HG02981 (cell line): ENCODE measurements at regions not wholly inside any gene's neighbourhood (a gene's known extent, or its start where the extent isn't known, plus 50 kb on each side); places are given as distances from the start of the nearest gene placed in this dataset.
"Not testable (repeated sequence)": the region's sequence is repeated elsewhere in the genome, so short reads cannot be mapped to it uniquely, and the experiment has no call there.

Source experiments
- ATAC-seq: cut with Tn5 transposase; IDR thresholded peaks from one replicate; pipeline ENCODE4 v1.9.1; 2021; ENCODE audit warnings: mild to moderate bottlenecking, moderate library complexity; ENCODE audit not compliant: unreplicated experiment

- no peak for ATAC-seq
Measured at GRCh38 chr10:80741278-80741677, 203.6 kb downstream of the SH2D4B start.

DNA sequence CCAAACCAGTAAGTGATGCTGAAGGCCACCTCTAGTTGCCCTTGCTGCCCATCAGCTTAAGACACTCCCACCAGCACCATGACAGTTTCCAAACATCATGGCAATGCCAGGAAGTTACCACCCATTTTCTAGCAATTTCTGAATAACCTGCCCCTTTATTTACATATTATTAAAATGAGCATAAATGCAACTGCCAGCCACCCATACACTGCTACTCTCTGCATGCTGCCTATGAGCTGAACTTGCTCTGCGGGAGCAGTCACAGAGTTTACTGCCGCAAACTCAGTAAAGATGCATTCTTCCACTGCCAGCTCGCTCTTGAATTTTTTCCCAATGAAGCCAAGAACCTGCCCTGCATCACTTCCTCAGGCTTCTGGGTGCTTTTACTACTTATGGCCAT is 212.6 kb downstream of the SH2D4B start:
- ATAC-seq, result no peak

- no peak for ATAC-seq
Measured at GRCh38 chr10:80751940-80752339, 214.2 kb downstream of the SH2D4B start.

- no peak for ATAC-seq
Measured at GRCh38 chr10:80753612-80754011, 215.9 kb downstream of the SH2D4B start.

GRCh38 chr10:80755893-80756292 is 218.2 kb downstream of the SH2D4B start:
- ATAC-seq, result no peak

GRCh38 chr10:80759693-80760092 is 222.0 kb downstream of the SH2D4B start:
- no peak for ATAC-seq

GRCh38 chr10:80760914-80761371 is 223.2 kb downstream of the SH2D4B start:
- ATAC-seq, result no peak

DNA sequence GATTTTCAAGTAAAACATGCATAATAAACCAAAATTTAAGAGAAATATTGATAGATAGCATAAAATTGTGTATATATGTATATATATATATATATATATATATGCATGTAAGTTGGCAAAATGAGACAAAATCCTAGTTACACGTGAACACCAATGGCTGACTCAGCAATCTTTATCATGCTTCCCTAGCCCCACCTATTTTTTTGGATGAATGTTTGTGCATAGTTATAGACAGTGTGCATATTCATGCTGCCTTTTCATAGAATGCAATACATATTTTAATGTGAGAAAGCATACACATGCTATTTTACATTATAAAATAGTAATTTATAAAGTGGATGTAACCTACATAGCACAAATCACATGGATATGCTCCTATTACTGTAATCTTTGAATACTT is 230.3 kb downstream of the SH2D4B start:
- ATAC-seq, result no peak

DNA sequence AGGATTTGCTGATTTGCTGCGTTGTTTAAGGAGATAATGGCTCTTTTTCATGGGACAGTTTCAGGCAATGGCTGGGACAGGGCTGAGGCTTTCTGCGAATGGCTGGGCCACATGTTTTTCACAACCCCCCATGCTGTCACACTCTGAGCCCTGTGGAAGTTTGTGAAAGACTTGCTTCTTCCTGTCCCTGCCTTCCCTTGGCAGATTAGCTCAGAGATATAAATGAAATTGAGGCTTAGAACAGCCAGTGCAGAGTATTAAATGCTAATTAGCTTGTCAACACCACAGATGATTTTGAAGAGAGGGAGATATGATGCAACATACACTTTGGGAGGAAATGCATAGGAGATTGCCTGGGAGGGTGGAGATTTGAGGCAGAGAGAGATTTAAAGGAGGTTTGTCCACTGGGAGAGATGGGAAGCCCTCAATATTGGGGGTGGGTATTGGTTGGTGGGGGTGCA is 232.0 kb downstream of the SH2D4B start:
- ATAC-seq, result no peak

- ATAC-seq, result no peak
Measured at GRCh38 chr10:80770239-80770638, 232.5 kb downstream of the SH2D4B start.

DNA sequence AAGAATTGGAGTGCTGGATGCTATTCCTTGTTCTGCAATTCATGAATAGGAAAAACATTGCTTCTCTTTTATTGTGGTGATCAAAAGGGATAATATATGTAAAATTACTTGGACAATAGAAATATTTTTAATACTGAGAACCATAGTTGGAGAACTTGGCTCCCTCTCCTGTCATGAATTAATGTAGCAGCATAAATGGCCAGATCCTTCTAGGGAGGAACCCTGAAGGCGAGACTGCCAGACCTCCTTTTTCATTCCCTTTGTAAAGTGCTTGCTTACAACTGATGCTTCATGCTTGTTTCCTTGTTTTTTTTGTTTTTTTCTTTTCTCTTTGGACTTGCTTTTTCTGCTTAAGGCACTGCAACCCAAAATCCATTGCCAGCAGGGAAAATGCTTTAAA is 233.6 kb downstream of the SH2D4B start:
- no peak for ATAC-seq

- no peak for ATAC-seq
Measured at GRCh38 chr10:80771902-80772555, 234.3 kb downstream of the SH2D4B start.

- ATAC-seq, result no peak
Measured at GRCh38 chr10:80772596-80772995, 234.9 kb downstream of the SH2D4B start.

GRCh38 chr10:80784695-80785094 is 247.0 kb downstream of the SH2D4B start:
- no peak for ATAC-seq

GRCh38 chr10:80786322-80786721 is 248.6 kb downstream of the SH2D4B start:
- no peak for ATAC-seq

DNA sequence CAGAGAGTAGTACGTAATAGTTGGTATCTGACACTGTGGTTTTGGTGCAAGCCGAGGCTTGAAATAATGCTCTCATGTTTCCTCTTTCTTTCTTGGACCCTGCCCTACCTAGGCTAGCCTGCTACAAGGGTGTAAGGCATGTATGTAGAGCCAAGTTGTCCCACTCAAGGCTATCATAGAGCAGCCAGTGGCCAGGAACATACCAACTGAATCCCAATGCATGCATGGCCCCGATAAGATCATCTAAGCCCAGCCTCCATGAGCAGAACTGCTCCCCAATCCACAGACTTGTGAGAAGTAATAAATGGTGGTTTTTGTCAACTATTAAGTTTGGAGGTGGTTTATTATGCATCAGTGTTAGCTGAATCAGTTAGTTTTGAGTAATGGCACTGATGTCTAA is 250.2 kb downstream of the SH2D4B start:
- ATAC-seq, result no peak

DNA sequence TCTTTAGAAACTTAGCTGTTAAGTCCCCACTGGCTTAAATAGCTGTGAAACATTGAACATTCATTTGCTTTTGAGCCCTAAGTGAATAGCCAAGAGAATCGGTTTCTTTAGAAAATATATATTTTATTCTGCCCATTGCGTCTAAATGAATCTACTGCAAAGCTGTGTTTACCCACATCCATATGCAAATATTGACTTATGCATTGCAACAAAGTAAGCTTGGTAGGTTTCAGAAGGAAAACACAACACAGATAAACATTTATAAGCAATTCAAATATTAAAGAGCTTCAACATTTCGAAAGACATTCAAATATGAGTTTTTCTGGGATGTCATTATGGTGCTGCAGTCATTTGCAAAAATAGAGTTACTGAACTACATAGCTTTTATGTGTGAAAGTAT is 257.3 kb downstream of the SH2D4B start:
- no peak for ATAC-seq

GRCh38 chr10:80805343-80806020 is 267.8 kb downstream of the SH2D4B start:
- no peak for ATAC-seq

DNA sequence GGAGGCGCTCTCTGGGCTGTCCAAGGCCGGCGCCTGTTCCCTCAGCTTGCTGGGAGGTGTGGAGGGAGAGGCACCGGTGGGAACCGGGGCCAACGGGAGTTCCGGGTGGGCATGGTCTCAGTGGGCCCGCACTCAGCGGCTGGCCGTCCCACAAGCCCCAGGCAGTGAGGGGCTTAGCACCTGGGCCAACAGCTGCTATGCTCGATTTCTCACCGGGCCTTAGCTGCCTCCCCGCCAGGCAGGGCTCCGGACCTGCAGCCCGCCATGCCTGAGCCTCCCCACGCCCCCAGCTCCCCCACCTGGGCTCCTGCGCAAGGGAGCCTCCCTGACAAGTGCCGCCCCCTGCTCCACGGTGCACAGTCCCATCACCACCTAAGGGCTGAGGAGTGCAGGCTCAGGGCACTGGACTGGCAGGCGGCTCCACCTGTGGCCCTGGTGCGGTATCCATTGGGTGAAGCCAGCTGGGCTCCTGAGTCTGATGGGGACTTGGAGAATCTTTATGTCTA is 276.5 kb downstream of the SH2D4B start:
- ATAC-seq, result no peak

GRCh38 chr10:80829151-80829550 is 291.4 kb downstream of the SH2D4B start:
- no peak for ATAC-seq

- no peak for ATAC-seq
Measured at GRCh38 chr10:80829562-80829961, 291.9 kb downstream of the SH2D4B start.

DNA sequence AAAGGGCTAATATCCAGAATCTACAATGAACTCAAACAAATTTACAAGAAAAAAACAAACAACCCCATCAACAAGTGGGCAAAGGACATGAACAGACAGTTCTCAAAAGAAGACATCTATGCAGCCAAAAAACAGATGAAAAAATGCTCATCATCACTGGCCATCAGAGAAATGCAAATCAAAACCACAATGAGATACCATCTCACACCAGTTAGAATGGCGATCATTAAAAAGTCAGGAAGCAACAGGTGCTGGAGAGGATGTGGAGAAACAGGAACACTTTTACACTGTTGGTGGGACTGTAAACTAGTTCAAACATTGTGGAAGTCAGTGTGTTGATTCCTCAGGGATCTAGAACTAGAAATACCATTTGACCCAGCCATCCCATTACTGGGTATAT is 295.0 kb downstream of the SH2D4B start:
- ATAC-seq, result not testable (repeated sequence)
